GM12864 (cell line): ENCODE measurements at regions not wholly inside any gene's neighbourhood (a gene's known extent, or its start where the extent isn't known, plus 50 kb on each side); places are given as distances from the start of the nearest gene placed in this dataset.

ENCODE experiments used
- DNase-seq: peaks from one replicate; pipeline ENCODE4 v3.0.0-alpha.2; 2011; ENCODE audit warnings: low read depth
- H3K4me3 ChIP-seq: 2 replicates; pipeline ENCODE4 v1.5.1; 2011; ENCODE audit warnings: mild to moderate bottlenecking, low read depth, low read length, control low read depth
- CTCF ChIP-seq: IDR thresholded peaks from 2 replicates; pipeline ENCODE4 v1.5.1; 2011; ENCODE audit warnings: low read depth, mild to moderate bottlenecking, moderate library complexity, low read length, control low read depth, inconsistent platforms; ENCODE audit errors: missing control alignments

GRCh38 chr9:121563881-121564460, 64.3 kb upstream of the GGTA1 start:
- DNase-seq, result no peak
- H3K4me3 ChIP-seq, result no peak overlapping the region
- TF ChIP-seq CTCF, result no peak

GRCh38 chr9:121564504-121565260, 65.0 kb upstream of the GGTA1 start:
- TF ChIP-seq CTCF, result no peak
- no peak overlapping the region for H3K4me3 ChIP-seq
- no peak for DNase-seq

DNA sequence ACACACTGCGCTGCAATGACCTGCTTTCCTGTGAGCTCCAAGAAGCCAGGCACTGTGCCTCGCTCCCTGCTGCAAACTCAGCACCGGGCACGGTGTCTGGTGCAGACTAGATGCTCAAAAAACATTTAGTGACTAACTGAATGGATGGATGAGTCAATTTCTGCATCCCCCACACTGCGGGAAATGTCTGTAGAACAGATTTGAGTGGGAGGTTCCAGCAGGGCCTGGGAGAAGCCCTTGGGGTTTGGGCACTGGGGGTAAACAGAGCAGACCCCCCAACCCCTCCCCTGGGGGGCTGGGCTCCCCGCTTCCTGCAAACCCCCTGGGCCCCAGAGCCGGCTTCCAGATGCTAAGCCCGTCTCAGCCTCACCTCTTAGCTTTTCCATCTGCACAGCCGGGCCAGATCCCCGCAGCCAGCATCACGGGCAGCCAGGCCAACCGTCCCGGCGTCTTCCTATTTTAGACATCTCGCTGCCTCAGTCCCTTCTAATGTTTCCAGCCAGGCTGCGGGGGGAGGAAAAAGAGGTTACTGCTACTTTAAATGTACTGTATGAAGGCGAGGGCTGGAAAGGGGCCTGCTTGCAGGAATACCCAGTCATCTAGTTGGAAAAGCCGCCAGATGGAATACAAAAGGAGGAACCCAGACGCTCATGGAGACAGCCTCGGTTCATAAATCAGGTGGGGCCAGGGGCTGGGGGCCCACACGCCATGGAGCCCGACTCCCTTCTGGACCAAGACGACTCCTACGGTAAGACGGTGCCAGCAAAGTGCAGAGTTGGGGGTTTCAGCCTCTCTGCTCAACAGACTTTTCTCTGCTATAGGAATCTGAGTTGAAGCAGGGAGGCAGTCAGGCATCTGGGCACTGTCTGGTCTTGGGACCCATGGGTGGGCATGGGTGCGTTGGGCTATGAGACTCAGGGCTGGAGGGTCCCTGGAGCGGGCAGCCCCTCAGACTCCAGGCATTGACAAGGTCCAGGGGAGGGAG, 67.1 kb upstream of the GGTA1 start:
- H3K4me3 ChIP-seq, result no peak overlapping the region
- TF ChIP-seq CTCF, result no peak
- DNase-seq, result no peak

GRCh38 chr9:121567500-121568342, 68.1 kb upstream of the GGTA1 start:
- H3K4me3 ChIP-seq, result no peak overlapping the region
- no peak for DNase-seq
- no peak for TF ChIP-seq CTCF

- TF ChIP-seq CTCF, result no peak
- DNase-seq, result no peak
- no peak overlapping the region for H3K4me3 ChIP-seq
Measured at GRCh38 chr9:121568343-121569265, 69.0 kb upstream of the GGTA1 start.
